Colonic mucosa (tissue), 4 donors: ENCODE measurements at regions not wholly inside any gene's neighbourhood (a gene's known extent, or its start where the extent isn't known, plus 50 kb on each side); places are given as distances from the start of the nearest gene placed in this dataset.

Experiments
- DNase-seq: peaks from one replicate; pipeline ENCODE4 v3.0.0-alpha.2; 2020
- H3K27ac ChIP-seq: fragments of 200-600 bp; one replicate; pipeline ENCODE4 v1.8.0; 2021
- H3K27me3 ChIP-seq: fragments of 200-600 bp; one replicate; pipeline ENCODE4 v1.8.0; 2021
- H3K36me3 ChIP-seq: fragments of 200-600 bp; one replicate; pipeline ENCODE4 v1.8.0; 2021
- H3K4me1 ChIP-seq: fragments of 200-600 bp; one replicate; pipeline ENCODE4 v1.8.0; 2021; ENCODE audit warnings: mild to moderate bottlenecking
- H3K4me3 ChIP-seq: fragments of 200-600 bp; one replicate; pipeline ENCODE4 v1.8.0; 2021
- H3K9ac ChIP-seq, 2 donors: one replicate each; pipeline ENCODE4 v1.7.0; 2013; ENCODE audit warnings: control low read depth in 2 of 2, low read depth in 2 of 2, low read length in 2 of 2
- H3K9me3 ChIP-seq: fragments of 200-600 bp; one replicate; pipeline ENCODE4 v1.8.0; 2021
- intact Hi-C: fragments of 100-400 bp; cut with DNase I; formaldehyde crosslinking; loops from one replicate; pipeline ENCODE4 v1.14.1; 2022
- TF ChIP-seq, protein P1 (sequence below): fragments of 200-600 bp; IDR thresholded peaks from one replicate; pipeline ENCODE4 v1.8.0; 2022; ENCODE audit warnings: antibody characterized with exemption, mild to moderate bottlenecking
- donor health status: healthy.
- donor health status: DM: no; HTN: no; CAD: no.
- donor health status: DM: no; HTN: no; CAD: no.

DNA sequence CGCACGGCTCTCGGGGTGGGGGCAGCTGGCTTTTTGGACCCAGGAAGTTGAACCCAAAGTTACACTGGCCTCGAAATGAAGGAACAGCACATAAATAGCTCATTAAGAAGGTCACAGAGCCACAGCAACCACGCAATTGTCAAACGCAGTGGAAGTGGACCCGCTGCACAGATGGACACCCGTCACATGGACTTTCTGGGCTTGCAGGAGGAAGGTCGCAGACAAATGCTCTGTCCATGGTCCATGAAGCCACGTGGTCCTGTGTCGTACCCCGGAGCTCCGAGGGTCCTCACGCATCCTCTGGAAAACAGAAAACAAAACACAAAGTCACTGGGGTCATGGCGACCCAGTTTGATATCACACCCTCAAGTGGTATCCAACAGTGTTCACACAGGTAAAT is 308.1 kb upstream of the SALL3 start:
- no peaks in the 10 kb centered on the region for H3K27me3 ChIP-seq
- no peaks in the 10 kb centered on the region for H3K36me3 ChIP-seq
- H3K27ac ChIP-seq: no peak overlapping the region
- H3K9ac ChIP-seq: no peak overlapping the region
- H3K9me3 ChIP-seq: no peaks in the 10 kb centered on the region
- H3K4me1 ChIP-seq: no peaks in the 10 kb centered on the region
- TF ChIP-seq, protein P1, sequence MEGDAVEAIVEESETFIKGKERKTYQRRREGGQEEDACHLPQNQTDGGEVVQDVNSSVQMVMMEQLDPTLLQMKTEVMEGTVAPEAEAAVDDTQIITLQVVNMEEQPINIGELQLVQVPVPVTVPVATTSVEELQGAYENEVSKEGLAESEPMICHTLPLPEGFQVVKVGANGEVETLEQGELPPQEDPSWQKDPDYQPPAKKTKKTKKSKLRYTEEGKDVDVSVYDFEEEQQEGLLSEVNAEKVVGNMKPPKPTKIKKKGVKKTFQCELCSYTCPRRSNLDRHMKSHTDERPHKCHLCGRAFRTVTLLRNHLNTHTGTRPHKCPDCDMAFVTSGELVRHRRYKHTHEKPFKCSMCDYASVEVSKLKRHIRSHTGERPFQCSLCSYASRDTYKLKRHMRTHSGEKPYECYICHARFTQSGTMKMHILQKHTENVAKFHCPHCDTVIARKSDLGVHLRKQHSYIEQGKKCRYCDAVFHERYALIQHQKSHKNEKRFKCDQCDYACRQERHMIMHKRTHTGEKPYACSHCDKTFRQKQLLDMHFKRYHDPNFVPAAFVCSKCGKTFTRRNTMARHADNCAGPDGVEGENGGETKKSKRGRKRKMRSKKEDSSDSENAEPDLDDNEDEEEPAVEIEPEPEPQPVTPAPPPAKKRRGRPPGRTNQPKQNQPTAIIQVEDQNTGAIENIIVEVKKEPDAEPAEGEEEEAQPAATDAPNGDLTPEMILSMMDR: no peak
- intact Hi-C loops: no loop called here
- H3K4me3 ChIP-seq: no peak overlapping the region
- no peak for DNase-seq

- H3K27me3 ChIP-seq: no peaks in the 10 kb centered on the region
- no peak overlapping the region for H3K4me3 ChIP-seq
- no peaks in the 10 kb centered on the region for H3K36me3 ChIP-seq
- DNase-seq: no peak
- TF ChIP-seq, protein P1: no peak
- H3K4me1 ChIP-seq: no peaks in the 10 kb centered on the region
- intact Hi-C loops: no loop called here
- H3K27ac ChIP-seq: no peak overlapping the region
- no peaks in the 10 kb centered on the region for H3K9me3 ChIP-seq
- no peak overlapping the region for H3K9ac ChIP-seq
These were observed 306.7 kb upstream of the SALL3 start for GRCh38 chr18:78672862-78673446.

DNA sequence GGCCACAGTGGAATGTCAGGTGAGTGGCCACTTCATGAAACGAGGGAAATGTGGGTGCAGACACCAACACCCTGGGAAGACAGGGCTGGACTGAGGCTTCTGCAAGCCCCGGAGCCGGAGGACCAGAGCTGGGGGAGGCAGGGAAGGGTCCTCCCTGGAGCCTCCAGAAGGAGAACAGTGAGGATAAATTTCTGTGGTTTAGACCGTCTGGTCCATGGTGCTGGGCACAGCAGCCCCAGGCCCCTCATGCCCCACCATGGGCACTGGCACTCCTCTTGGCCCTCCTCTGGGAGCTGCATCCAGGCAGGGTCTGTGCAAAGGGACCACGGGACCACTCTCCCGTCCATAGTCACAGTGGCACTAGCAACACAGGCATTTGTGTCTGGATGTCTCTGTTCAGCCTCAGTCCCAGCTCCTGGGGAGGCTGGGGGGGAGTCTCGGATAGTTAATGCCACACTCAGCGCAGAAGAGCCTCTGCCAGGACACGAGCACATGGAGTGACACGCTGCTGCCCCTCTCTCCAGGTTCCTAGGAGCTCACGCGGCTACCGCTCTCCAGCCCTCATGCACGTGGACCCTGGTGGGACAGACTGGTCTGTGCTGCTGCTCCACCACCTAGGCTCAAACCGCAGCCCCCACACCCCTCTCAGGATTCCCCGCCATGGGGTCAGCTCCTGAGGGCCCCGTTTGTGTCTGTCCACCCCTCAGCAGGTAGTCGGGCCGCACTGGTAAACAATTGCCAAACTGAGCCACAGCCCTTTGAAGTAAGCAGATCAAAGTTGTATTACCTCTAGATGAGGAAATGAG is 305.9 kb upstream of the SALL3 start:
- Histone ChIP-seq H3K9me3 (no peaks in the 10 kb centered on the region), H3K9ac (no peak overlapping the region), H3K4me1 (no peaks in the 10 kb centered on the region), H3K27me3 (no peaks in the 10 kb centered on the region), H3K36me3 (no peaks in the 10 kb centered on the region), H3K4me3 (no peak overlapping the region), H3K27ac (no peak overlapping the region)
- TF ChIP-seq, protein P1: no peak
- no peak for DNase-seq
- intact Hi-C loops: no loop called here

DNA sequence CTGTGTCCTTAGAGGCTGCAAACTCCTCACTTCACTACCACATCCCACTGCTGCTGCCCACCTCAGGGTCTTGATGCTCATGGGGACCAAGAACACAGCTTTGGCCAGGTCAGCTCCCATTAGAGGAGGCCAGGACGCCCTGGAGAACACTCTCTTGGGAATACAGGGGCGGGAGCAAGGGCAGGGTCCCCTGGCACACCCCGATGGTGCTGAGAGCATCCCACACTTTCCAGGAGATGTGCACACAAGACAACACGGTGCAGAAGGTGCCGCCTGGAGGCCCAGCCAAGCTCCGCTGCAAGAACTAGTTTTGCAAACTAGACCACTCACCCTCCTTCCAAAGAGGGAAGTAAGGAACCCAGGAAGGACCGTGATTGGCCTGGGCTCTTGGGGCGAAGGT is 304.4 kb upstream of the SALL3 start:
- H3K4me3 ChIP-seq: no peak overlapping the region
- DNase-seq: no peak
- no peak overlapping the region for H3K9ac ChIP-seq
- no peak overlapping the region for H3K27ac ChIP-seq
- no peaks in the 10 kb centered on the region for H3K27me3 ChIP-seq
- no peaks in the 10 kb centered on the region for H3K4me1 ChIP-seq
- no peaks in the 10 kb centered on the region for H3K36me3 ChIP-seq
- TF ChIP-seq, protein P1: no peak
- intact Hi-C loops: no loop called here
- H3K9me3 ChIP-seq: no peaks in the 10 kb centered on the region

GRCh38 chr18:78676622-78677482 is 302.8 kb upstream of the SALL3 start:
- DNase-seq: no peak
- no peak overlapping the region for H3K27ac ChIP-seq
- TF ChIP-seq, protein P1: no peak
- intact Hi-C loops: no loop called here
- no peaks in the 10 kb centered on the region for H3K4me1 ChIP-seq
- no peak overlapping the region for H3K9ac ChIP-seq
- no peaks in the 10 kb centered on the region for H3K9me3 ChIP-seq
- H3K27me3 ChIP-seq: no peaks in the 10 kb centered on the region
- no peak overlapping the region for H3K4me3 ChIP-seq
- H3K36me3 ChIP-seq: no peaks in the 10 kb centered on the region
